Pancreas (tissue), 10 donors: ENCODE measurements at regions not wholly inside any gene's neighbourhood (a gene's known extent, or its start where the extent isn't known, plus 50 kb on each side); places are given as distances from the start of the nearest gene placed in this dataset.
A peak's percentile ranks its signal among the peaks of the same experiment; 100 is the strongest.

Source experiments
- ATAC-seq, 4 donors: fragments of 200-7000 bp; cut with Tn5 transposase; one replicate each; pipeline versions ENCODE4 v1.8.0 to v1.9.1; 2020; ENCODE audit warnings: mild to moderate bottlenecking in 4 of 4, moderate library complexity in 4 of 4
- DNase-seq, 6 donors: peaks; one replicate each; pipeline ENCODE4 v3.0.0-alpha.2; 2020
- FAIRE-seq: peaks from 2 replicates; lab custom pipeline; 2012; peaks lifted over from hg19 to GRCh38; lab: Jason Lieb, UNC
- H3K27ac ChIP-seq, 4 donors: fragments of 200-600 bp; sonication (generic); 1 replicate in 3 of 4; 2 replicates in 1 of 4; pipeline versions ENCODE4 v1.5.0 to v1.8.0; 2020
- H3K27me3 ChIP-seq, 4 donors: fragments of 200-600 bp; one replicate each; pipeline ENCODE4 v1.8.0; 2021
- H3K36me3 ChIP-seq, 3 donors: fragments of 200-600 bp; sonication (generic) in 1 of 3; one replicate each; pipeline versions ENCODE4 v1.5.0 to v1.8.0; 2020 to 2021
- H3K4me1 ChIP-seq, 3 donors: fragments of 200-600 bp; one replicate each; pipeline ENCODE4 v1.8.0; 2021
- H3K4me3 ChIP-seq, 4 donors: fragments of 200-600 bp; sonication (generic) in 2 of 4; one replicate each; pipeline versions ENCODE4 v1.5.0 to v1.8.0; 2020 to 2021
- H3K9me3 ChIP-seq, 4 donors: fragments of 200-600 bp; one replicate each; pipeline ENCODE4 v1.8.0; 2021
- WGBS, 2 donors: extraction: QIAGEN DNeasy Blood & Tissue Kit; methylation state at CpG; one replicate each; pipeline ENCODE4 v1.1.7; 2013; 5-methylcytosine and 5-hydroxymethylcytosine counted together
- intact Hi-C, 3 donors: fragments of 100-400 bp; cut with DNase I; formaldehyde crosslinking; loops; one replicate each; pipeline versions ENCODE4 v1.11.1 to v1.14.2; 2022
- TF ChIP-seq, protein P1 (sequence below), 4 donors: fragments of 200-600 bp; sonication (generic) in 3 of 4; IDR thresholded peaks; one replicate each; pipeline versions ENCODE4 v1.5.0 to v1.8.0; 2021; ENCODE audit warnings: antibody characterized with exemption in 4 of 4
- donor health status: healthy with polysubstance abuse.
- donor health status: DM: no; HTN: no; CAD: no; lungs with moderate emphysema.
- donor health status: DM: no; HTN: no; CAD: no.
- donor health status: control.
- donor health status: control.
- donor health status: Bipolar disorder and iron deficiency.
- donor health status: DM: yes; HTN: yes; CAD: no.
- donor health status: DM: no; HTN: no; CAD: no.
- donor health status: DM: no; HTN: no; CAD: no.
- donor health status: DM: yes; HTN: yes; CAD: no.

DNA sequence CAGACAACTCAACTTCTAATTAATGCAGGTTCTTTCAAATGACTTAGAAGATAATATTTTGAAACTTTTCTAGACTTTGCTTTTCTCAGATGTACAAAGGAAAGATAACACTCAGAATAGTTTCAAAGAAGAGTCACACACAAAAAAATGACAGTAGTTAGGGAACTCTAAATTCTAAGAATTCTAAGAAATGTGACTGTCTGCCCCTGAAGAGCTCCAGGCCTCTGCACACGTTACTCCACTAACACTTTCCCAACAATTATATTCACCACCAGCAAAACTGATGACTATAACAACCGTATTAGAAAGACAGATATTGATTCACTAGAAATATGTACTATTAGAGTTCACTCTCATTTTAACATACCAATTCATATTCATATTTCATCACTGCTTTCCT is 133.3 kb upstream of the SMLR1 start:
- H3K9me3 ChIP-seq = no peaks in the 10 kb centered on the region
- TF ChIP-seq, protein P1, sequence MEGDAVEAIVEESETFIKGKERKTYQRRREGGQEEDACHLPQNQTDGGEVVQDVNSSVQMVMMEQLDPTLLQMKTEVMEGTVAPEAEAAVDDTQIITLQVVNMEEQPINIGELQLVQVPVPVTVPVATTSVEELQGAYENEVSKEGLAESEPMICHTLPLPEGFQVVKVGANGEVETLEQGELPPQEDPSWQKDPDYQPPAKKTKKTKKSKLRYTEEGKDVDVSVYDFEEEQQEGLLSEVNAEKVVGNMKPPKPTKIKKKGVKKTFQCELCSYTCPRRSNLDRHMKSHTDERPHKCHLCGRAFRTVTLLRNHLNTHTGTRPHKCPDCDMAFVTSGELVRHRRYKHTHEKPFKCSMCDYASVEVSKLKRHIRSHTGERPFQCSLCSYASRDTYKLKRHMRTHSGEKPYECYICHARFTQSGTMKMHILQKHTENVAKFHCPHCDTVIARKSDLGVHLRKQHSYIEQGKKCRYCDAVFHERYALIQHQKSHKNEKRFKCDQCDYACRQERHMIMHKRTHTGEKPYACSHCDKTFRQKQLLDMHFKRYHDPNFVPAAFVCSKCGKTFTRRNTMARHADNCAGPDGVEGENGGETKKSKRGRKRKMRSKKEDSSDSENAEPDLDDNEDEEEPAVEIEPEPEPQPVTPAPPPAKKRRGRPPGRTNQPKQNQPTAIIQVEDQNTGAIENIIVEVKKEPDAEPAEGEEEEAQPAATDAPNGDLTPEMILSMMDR (IDR thresholded peaks at IDR 0.05) = no peak
- intact Hi-C loops = no loop called here
- H3K36me3 ChIP-seq = no peaks in the 10 kb centered on the region
- FAIRE-seq (no peak), ATAC-seq (no peak), DNase-seq (no peak)
- no peak overlapping the region for H3K4me3 ChIP-seq
- no peak overlapping the region for H3K27ac ChIP-seq
- H3K4me1 ChIP-seq = no peaks in the 10 kb centered on the region
- WGBS, 2 donors = 12 to 19% methylated on average over 2 of the region's 2 CpGs
- H3K27me3 ChIP-seq = no peaks in the 10 kb centered on the region

DNA sequence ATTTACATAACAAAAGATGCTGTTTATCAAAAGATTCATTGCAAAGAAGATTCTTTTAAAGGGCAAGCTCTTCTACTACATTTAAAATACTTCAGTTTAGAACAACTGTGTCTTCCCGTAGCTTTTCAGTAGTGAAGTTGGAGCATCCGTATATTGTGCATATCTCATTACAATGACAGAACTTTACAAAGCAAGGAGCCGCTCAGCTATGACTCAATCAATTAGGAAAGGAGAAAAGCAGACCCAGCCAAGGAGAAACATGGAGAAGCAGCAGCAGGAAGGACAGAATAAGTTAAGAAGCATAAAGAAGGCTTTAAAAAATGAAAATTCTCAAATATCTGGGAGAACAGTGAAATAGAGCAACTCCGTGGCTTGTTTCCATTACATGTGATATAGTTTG is 132.6 kb upstream of the SMLR1 start:
- FAIRE-seq (no peak), DNase-seq (no peak), ATAC-seq (no peak)
- intact Hi-C loops = no loop called here
- Histone ChIP-seq H3K36me3 (no peaks in the 10 kb centered on the region), H3K27ac (no peak overlapping the region), H3K27me3 (no peaks in the 10 kb centered on the region), H3K4me1 (no peaks in the 10 kb centered on the region), H3K4me3 (no peak overlapping the region), H3K9me3 (no peaks in the 10 kb centered on the region)
- whole genome bisulfite sequencing, 2 donors = 78 to 83% methylated on average over 4 of the region's 4 CpGs
- TF ChIP-seq, protein P1 (IDR thresholded peaks at IDR 0.05) = no peak

DNA sequence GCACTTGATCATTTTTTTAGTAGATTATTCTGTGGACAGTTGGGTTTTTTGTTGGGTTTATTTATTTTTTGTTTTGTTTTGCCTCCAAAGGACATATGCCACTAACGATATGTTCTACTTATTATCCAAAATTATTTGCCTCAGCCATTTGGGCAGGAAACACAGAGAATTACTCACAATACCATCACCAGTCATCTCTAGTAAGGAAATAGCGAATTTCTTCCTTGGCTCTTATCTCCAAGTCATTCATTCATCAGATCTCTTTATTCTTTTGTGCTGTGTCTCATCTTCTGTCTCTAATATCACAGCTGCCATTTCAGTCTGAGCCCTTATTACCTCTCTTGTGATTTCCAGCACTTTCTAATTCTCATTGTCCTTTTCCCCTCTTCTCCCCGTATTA is 130.4 kb upstream of the SMLR1 start:
- no peak overlapping the region for H3K27ac ChIP-seq
- intact Hi-C loops = no loop called here
- DNase-seq (no peak), FAIRE-seq (no peak), ATAC-seq (no peak)
- H3K27me3 ChIP-seq = no peaks in the 10 kb centered on the region
- no peaks in the 10 kb centered on the region for H3K4me1 ChIP-seq
- TF ChIP-seq, protein P1 (IDR thresholded peaks at IDR 0.05) = no peak
- no peaks in the 10 kb centered on the region for H3K36me3 ChIP-seq
- WGBS, 2 donors = 58 to 60% methylated on average over 3 of the region's 3 CpGs
- H3K4me3 ChIP-seq = no peak overlapping the region
- no peaks in the 10 kb centered on the region for H3K9me3 ChIP-seq

DNA sequence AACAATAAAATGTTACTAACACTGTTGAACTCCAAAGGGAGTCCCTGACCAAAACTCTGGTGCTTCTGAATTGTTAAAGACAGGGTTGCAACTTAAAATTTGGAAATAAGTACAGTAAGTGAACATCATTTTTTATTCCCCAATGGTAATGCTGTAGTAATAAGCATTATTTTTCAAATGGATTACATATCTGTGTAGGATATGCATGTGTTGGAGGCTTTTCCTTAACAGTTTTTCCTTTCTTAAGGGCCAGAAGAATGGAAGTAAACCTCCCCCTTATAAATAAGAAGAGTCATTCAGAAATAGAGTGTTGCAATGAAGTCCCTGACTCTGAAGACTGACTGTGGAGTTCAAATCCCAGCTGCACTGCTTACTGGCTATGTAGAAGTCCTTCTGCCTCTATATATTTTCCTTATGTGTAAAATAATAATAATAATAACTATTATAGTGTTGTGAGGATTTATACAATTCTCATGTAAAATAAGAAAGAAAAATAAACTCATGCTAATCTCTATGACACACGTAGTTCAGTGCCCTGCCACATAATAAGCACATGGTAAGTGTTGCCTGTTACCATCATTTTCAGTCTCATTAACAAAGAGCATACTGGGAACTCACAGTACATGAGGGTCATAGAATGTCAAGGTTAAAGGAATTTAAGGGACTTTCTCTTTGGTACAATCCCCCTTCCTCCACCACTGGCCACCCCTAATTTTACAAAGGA is 129.8 kb upstream of the SMLR1 start:
- H3K27me3 ChIP-seq = no peaks in the 10 kb centered on the region
- intact Hi-C loops = no loop called here
- no peak overlapping the region for H3K4me3 ChIP-seq
- H3K27ac ChIP-seq = no peak overlapping the region
- H3K9me3 ChIP-seq = no peaks in the 10 kb centered on the region
- H3K36me3 ChIP-seq = no peaks in the 10 kb centered on the region
- no peaks in the 10 kb centered on the region for H3K4me1 ChIP-seq
- TF ChIP-seq, protein P1 (IDR thresholded peaks at IDR 0.05) = no peak
- ATAC-seq = peak in 2 of 4 donors; percentile 9 to 52
- no peak for DNase-seq
- FAIRE-seq = no peak
- 5 to 18% methylated on average over 1 of the region's 1 CpG for WGBS, 2 donors

DNA sequence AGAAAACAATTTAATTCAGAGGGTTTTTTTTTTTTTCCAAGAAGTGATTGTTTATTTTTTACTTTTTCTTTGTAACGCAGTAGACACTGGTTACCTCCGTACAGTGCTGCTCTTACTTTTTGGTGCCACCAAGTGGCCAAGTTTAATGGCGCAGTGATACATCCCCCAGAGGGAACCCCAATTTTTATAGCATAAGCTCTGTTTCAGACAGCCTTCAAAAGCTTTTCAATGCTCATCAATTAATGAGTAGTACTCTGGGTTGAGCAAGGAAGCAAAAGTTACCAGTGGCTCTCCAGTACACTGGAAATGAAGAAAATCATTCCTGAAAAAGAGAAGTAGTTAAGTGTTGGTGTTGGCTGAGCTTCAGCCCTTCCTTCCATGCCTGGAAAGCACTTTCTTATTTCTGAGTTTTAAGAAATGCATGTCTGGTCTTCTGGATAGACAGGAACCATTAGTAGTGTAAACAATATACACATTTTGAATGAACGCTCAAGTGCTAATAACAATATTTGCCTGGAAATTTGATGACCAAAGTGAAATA is 129.1 kb upstream of the SMLR1 start:
- intact Hi-C loops = no loop called here
- ATAC-seq (peak in 3 of 4 donors; percentile 71 to 86 (median 75)), FAIRE-seq (no peak), DNase-seq (no peak)
- no peaks in the 10 kb centered on the region for H3K9me3 ChIP-seq
- no peak overlapping the region for H3K4me3 ChIP-seq
- no peaks in the 10 kb centered on the region for H3K27me3 ChIP-seq
- H3K27ac ChIP-seq = no peak overlapping the region
- TF ChIP-seq, protein P1 (IDR thresholded peaks at IDR 0.05) = peak in 3 of 4 donors; percentile 16 to 28 (median 25)
- no peaks in the 10 kb centered on the region for H3K36me3 ChIP-seq
- H3K4me1 ChIP-seq = no peaks in the 10 kb centered on the region
- WGBS, 2 donors = 16 to 31% methylated on average over 4 of the region's 4 CpGs
